ENCODE measurements at regions not wholly inside any gene's neighbourhood (a gene's known extent, or its start where the extent isn't known, plus 50 kb on each side); places are given as distances from the start of the nearest gene placed in this dataset.

- FAIRE-seq = no peak
- no peak for DNase-seq (ENCODE audit: insufficient read length, low spot score)
Measured at GRCh38 chr5:28082610-28083009, 1044.2 kb upstream of the CDH9 start.

DNA sequence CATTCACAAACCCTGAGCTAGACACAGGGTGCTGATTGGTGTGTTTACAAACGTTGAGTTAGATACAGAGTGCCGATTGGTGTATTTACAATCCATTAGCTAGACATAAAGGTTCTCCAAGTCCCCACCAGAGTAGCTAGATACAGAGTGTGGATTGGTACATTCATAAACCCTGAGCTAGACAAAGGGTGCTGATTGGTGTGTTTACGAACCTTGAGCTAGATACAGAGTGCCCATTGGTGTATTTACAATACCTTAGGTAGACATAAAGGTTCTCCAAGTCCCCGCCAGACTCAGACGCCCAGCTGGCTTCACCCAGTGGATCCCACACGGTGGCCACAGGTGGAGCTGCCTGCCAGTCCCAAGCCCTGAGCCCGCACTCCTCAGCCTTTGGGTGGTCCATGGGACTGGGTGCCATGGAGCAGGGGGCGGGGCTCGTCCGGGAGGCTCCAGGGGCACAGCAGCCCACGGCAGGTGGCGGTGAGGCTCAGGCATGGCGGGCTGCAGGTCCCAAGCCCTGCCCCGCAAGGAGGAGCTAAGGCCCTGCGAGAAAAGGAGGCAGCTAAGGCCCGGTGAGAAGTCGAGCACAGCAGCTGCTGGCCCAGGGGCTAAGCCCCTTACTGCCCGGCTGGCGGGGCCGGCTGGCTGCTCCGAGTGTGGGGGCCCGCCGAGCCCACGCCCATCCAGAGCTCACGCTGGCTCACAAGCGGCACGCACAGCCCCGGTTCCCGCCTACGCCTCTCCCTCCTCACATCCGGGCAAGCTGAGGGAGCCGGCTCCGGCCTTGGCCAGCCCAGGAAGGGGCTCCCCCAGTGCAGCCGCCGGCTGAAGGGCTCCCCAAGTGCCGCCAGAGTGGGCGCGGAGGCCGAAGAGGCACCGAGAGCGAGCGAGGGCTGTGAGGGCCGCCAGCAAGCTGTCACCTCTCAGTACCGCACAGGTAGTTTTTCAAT, 1039.2 kb upstream of the CDH9 start:
- FAIRE-seq (no peak), DNase-seq (ENCODE audit: insufficient read length, low spot score) (no peak)

GRCh38 chr5:28066856-28067255, 1028.5 kb upstream of the CDH9 start:
- DNase-seq (ENCODE audit: insufficient read length, low spot score) (no peak), FAIRE-seq (no peak)

DNA sequence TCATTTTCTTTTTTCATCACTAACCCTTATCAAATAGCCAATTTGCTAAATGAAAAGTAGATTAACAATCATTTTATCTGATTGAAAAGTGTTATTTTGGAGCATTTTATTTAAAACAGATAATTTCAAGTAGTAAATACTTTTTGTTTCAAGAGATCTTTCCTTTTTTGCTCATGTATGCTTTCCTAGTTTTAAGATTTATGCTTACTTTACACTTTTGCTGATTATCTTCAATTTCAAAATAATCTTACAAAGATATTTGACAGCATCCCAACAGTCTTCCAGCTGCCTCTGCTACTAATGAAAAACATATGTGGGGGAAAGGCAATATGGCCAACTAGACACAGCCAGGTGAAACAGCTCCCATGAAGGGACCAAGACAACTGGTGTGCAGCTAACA, 1027.3 kb upstream of the CDH9 start:
- DNase-seq (ENCODE audit: insufficient read length, low spot score) = no peak
- FAIRE-seq = no peak

DNA sequence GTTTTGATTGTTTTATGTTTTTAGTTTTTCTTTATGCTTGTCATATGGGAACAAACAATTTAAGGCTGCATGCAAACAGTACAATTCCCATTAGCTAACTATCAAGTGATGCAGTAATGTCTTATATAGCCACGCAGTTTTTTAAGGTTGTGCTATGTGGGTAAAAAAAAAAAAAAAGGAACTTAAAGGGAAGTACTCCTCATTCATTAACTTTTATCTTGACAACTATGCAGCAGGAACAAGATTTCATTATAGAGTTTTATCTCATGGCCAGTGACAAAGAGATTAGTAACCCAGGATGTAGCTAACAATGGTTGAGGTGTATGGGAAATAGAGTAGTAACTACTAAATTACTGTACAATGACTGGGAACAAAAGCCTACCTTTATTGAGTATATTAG, 1008.2 kb upstream of the CDH9 start:
- no peak for FAIRE-seq
- DNase-seq (ENCODE audit: insufficient read length, low spot score) = no peak

GRCh38 chr5:28027851-28028250, 989.5 kb upstream of the CDH9 start:
- FAIRE-seq = no peak

DNA sequence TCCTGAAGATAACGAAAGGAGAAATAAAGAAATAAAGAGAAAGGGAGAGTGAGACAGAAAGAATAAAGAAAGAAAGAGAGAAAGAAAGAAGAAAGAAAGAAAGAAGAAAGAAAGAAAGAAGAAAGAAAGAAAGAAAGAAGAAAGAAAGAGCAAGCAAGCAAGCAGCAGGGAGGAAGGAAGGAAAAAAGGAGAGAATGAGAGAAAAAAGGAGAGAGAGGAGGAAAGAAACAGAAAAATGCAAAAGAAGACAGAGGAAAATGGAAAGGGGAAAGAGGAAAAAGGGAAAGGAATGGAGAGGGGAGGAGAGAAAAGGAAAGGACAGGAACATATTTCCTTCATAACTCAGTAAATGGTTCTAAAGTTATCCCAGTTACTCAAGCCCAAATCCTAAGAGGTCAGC, 978.8 kb upstream of the CDH9 start:
- FAIRE-seq = no peak

More at GRCh38 chr5:28027851-28028250, 989.5 kb upstream of the CDH9 start:
- no peak for DNase-seq (ENCODE audit: insufficient read length, low spot score)

DNA sequence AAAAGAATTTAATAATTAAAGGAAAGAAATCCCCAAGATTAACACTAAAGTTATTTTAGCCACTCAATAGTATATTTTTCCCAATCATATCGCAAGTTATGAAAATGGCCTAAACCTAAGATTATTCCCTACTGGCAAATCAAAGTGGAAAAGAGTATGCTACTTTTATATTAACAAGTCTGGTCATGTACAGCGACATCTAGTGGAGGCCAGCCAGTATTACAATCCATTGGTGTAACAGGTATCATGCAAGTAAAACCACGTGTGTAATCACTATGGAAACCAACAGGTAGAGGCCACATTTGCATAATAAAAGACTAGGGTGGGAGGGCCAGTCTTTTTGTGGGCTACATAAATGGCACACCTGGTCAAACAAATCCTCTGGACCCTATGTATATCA, 976.4 kb upstream of the CDH9 start:
- FAIRE-seq (no peak), DNase-seq (ENCODE audit: insufficient read length, low spot score) (no peak)

More for the DNA sequence above, 978.8 kb upstream of the CDH9 start:
- DNase-seq (ENCODE audit: insufficient read length, low spot score) = no peak

- FAIRE-seq = no peak
- DNase-seq (ENCODE audit: insufficient read length, low spot score) = no peak
Measured at GRCh38 chr5:28012538-28012937, 974.2 kb upstream of the CDH9 start.

DNA sequence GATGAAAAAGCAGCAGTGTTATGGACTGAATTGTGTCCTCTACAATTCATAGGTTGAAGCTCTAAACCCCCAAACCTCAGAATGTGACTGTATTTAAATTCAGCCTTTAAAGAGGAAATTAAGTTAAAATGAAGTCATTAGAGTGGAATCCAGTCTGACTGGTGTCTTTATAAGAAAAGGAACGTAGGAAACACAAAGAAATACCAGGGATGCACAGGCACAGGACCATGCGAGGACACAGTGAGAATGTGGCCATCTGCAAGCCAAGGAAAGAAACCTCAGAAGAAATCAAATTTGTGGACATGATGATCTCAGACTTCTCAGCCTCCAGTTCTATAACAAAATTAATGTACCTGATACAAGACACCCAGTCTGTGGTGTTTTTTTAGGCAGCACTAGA, 971.2 kb upstream of the CDH9 start:
- FAIRE-seq = no peak

DNA sequence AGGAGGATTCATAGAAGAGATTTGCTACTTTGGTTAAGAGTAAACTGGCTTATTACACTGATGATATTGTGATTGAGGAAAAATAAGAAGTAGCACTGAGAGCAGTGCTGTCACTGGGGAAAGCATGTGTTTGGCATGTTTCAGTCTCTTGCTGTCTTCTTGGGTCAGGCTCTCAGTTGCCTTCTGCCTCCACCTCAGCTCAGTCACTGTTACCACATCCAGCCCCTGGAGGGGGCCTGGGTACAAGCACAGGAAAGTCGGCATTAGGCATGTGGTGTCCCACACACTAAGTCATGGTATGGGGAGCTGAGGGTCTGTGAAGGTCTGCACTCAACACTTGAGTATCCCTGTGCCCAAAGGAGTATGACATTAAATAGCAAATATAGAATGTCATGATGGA, 958.3 kb upstream of the CDH9 start:
- DNase-seq (ENCODE audit: insufficient read length, low spot score) = no peak
- peak; percentile 60 for FAIRE-seq

More for the DNA sequence above, 971.2 kb upstream of the CDH9 start:
- no peak for DNase-seq (ENCODE audit: insufficient read length, low spot score)

GRCh38 chr5:27995867-27996266, 957.5 kb upstream of the CDH9 start:
- DNase-seq (ENCODE audit: insufficient read length, low spot score) (no peak), FAIRE-seq (peak; percentile 92)

DNA sequence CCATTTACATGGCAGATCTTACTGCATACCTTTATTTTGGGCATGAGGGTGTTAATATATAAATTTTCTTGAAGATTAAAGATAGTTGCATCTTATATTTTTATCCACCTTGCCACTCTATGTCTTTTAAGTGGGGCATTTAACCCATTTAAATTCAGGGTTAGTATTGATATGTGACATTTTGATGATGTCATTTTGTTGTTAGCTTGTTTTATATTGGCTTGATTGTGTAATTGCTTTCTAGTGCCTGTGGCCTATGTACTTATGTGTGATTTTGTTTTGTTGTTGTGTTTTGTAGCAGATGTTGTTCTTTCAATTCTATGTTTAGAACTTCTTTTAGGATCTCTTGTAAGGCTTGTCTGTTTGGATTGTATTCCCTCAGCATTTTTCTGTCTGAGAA, 939.9 kb upstream of the CDH9 start:
- DNase-seq (ENCODE audit: insufficient read length, low spot score) (no peak), FAIRE-seq (no peak)

GRCh38 chr5:27969157-27969556, 930.8 kb upstream of the CDH9 start:
- no peak for FAIRE-seq
- DNase-seq (ENCODE audit: insufficient read length, low spot score) = no peak

GRCh38 chr5:27963050-27963783, 924.8 kb upstream of the CDH9 start:
- peak; percentile 94 for FAIRE-seq
- DNase-seq (ENCODE audit: insufficient read length, low spot score) = no peak

DNA sequence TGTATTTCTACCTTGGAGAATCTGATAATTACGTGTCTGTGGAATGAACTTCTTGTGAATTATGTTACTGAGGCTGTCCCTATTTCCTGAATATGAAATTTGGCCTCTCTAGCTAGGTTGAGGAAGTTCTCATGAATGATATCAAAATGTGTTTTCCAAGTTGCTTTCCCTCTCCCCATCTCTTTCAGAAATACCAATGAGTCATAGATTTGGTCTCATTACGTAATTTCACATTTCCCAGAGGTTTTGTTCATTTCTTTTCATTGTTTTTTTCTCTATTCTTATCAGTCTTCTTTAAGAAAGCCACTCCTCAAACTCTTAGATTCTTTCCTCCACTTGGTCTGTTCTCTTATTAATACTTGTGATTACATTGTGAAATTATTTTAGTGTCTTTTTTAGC, 923.8 kb upstream of the CDH9 start:
- DNase-seq (ENCODE audit: insufficient read length, low spot score) (no peak), FAIRE-seq (no peak)

DNA sequence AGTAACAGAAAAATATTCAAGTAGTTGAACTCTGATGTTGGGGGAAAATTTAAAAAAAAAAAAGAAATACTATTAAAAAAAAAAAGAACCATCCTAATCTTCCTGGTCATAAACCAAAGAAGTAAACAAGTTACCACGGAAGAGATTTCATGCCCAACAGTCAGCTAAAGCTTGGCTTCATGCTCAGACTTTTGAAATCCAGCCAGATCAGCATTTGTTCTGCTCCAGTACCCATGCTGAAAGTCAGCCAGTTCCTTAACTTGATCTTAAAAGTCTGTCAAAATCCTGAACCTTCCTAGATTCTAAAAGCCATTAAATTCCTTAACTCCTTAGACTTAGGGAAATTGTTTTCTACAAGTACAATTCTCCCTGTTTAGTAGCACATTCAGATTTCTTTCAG, 908.7 kb upstream of the CDH9 start:
- FAIRE-seq (no peak), DNase-seq (ENCODE audit: insufficient read length, low spot score) (no peak)

GRCh38 chr5:27944471-27944870, 906.1 kb upstream of the CDH9 start:
- DNase-seq (ENCODE audit: insufficient read length, low spot score) = no peak
- peak; percentile 52 for FAIRE-seq

DNA sequence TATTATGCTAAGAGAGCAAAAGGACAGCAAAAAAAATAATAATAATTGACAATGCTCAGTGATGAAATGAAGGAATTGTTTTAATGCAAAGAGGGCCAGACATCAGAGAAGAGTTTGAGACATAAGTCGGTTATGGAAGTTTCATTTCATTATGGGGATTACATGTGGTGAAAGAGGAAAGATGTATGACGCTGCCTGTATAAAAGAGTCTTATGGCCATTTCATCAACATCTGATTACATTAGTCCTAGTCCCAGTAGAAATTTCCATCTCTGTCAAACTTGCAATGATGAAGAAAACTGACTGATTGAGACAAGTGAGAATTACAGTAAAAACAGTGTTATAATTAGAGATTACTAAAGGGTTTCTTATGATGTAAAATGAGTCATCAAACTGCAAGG, 900.6 kb upstream of the CDH9 start:
- FAIRE-seq (no peak), DNase-seq (ENCODE audit: insufficient read length, low spot score) (no peak)

GRCh38 chr5:27928060-27928459, 889.7 kb upstream of the CDH9 start:
- DNase-seq (ENCODE audit: insufficient read length, low spot score) (no peak), FAIRE-seq (no peak)

GRCh38 chr5:27911216-27911615, 872.8 kb upstream of the CDH9 start:
- peak; percentile 23 for DNase-seq (ENCODE audit: insufficient read length, low spot score)
- FAIRE-seq = no peak

GRCh38 chr5:27908341-27908740, 870.0 kb upstream of the CDH9 start:
- DNase-seq (ENCODE audit: insufficient read length, low spot score) (peak; percentile 9), FAIRE-seq (peak; percentile 40)
